HG03558 (cell line): ENCODE measurements at regions not wholly inside any gene's neighbourhood (a gene's known extent, or its start where the extent isn't known, plus 50 kb on each side); places are given as distances from the start of the nearest gene placed in this dataset.

Source experiments
- ATAC-seq: cut with Tn5 transposase; IDR thresholded peaks from one replicate; pipeline ENCODE4 v1.9.1; 2021; ENCODE audit warnings: moderate number of reproducible peaks; ENCODE audit not compliant: unreplicated experiment; ENCODE audit errors: extremely low read depth

DNA sequence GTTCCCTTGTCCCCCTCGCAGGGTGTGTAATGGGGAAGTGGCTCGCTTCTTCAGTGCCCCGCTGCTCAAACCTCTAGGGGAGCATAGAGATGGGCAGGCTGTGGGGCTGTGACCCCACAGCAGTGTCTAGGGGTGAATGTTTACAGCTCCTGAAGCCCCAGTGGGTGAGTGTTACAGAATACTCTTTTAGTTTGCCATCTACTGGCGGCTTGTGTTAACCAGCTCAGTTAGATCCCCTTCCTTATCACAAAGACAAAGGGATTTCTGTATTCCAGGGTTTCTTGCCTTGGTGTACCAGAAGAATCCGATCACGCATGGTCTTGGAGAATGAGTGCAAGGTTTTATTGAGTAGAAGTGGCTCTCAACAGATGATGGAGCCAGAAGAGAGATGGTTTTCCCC is 108.1 kb upstream of the IQCM start:
- ATAC-seq = no peak

DNA sequence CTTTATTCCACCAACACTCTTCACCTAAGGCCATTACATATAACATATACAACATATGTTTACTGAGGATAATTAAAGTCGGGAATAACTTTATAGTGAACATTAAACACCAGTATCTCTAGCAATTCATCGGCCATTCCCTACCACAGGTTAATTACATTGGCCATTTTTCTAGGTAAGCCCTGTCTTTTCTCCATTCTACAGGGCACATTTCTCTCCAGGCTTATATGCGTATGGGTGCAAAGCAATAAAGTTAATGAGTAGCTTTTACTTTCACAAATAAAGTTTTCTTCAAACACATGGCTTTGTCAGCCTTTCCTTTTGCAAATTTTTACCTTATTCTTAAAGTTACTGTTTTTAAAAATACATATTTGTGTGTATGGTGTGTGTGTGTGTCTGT is 111.9 kb upstream of the IQCM start:
- ATAC-seq = no peak

DNA sequence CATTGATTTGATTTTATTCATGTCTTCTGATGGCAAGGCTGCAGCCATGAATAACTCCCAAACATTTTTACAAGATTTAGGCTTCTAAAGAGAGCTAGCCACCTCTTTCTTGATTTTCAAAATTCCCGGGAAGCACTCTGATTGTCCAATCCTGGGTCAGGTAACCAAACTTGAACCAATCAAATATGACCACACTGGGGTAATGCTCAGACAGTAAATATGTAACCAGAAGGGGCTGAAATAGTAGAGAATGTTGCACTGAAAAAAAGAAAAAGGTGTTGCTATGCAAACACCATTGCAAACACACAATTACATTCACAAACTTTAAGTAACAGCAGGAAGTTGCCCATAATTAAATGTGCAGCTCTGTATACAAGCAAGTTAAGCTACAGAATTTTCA is 112.9 kb upstream of the IQCM start:
- ATAC-seq = no peak

DNA sequence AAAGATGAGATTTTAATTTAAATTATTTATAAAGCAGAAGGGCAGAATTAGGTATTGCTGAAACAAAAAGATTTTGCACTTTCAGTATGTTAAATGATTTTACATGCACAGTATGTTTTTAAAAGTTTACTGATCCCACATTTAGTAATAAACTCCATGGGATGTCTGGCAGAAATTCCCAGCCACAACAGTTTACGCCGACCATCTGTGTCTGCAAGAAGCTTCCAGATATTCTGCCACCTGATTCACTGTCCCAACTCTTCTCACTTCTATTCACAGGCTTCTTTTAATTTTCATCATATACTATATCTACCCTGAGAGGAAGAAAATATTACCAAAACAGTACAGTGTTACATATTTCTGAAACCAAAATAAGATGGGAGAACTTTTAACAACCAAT is 115.8 kb upstream of the IQCM start:
- ATAC-seq = no peak

DNA sequence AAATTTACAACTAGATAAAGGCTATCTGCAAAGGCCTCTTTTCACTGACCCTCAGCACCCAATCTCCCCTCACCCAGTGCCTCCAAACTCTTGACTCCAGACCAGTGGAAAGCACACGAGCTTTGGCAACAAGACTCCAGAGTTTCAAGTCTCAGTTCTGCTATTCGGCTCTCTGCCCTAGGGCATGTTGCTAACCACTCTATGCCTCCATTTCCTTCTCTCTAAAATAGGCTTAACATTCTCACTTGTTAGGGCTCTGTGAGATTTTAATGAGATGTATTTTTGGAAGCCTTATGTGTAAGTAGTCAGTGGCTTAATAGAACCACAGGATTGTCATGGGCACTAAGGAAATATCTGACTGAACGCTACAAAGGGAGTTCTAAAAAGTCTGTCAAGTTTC is 116.5 kb upstream of the IQCM start:
- no peak for ATAC-seq

DNA sequence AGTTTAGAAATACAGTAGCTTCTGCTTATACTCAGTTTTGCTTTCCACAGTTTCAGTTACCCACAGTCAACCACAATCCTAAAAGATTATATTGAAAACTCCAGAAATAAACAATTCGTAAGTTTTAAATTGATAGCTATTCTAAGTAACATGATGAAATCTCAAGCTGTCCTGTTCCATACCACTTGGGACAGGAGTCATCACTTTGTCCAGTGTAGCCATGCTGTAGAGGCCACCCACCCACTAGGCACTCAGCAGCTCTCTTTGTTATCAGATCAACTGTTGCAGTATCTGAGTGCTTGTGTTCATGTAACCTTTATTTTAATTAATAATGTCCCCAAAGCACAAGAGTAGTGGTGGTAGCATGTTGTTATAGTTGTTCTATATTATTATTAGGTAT is 117.5 kb upstream of the IQCM start:
- ATAC-seq = no peak

DNA sequence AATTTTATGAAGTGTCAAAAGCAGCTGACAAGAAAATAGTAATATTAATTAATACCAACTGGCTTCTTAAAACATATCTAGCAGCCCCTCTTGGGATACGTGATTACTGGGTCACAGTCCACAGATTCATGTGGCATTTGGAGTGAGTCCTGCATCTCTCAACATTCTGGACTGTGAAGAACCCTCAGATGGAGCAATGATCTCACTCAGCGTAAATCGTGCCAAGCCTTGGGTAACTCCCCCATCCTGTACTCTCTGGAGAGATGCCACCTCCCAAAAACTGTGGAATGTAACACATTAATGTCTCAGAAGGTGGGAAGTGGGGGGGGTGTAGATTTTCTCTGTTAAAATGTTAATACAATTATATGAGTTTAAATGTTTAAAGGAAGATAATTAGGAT is 118.2 kb upstream of the IQCM start:
- no peak for ATAC-seq

DNA sequence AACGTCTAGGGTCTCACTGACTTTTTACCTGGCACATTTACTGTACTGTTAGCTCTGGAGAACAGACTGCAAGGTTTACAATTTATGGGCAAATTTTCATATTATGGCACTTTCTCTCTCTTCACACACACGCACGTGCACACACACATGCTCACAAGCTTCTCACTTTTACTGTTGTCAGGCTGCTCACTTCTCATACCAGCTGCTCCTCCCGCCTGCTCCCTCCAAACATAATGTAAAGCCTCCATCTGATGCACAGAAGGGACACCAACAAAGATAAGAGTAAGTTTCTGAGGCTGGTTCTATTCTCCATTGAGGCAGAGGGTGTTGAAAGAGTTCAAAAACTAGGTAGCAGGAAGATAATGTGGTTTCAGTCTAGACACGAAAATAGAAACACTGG is 128.9 kb upstream of the DCLK2 start:
- no peak for ATAC-seq

DNA sequence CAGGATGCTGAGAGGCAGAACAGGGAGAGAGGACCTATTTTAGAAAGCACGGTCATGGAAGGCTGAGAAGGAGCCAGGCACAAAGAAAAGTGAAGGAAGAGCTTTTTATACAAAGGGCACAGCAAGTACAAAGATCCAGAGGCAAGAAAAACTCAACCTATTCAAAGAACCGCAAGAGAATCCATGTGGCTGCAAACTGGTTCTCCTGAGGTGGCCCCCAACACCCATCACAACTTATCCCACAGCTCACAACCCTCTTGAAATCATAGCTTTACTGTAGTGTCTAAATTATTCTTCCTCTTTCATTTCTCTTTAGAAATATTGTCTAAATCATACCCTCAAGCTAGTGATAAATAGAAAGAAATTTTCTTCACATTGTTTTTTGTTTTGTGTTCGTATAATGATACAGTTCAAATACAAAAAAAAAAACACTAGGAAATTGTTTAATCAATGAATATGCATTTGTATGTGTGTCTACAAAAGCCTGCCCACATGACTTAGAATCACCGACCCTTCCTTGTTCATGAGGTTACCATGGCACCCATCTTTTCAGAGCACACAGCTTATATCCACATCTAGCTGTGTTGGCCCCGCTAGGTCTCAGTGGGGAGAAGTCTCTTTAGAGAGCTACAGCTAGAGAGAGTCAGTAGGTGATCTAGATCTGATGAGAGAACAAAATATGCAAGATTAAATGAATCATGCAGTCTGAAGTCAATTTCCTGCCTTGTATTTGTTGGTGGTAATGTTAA is 126.9 kb upstream of the DCLK2 start:
- no peak for ATAC-seq

DNA sequence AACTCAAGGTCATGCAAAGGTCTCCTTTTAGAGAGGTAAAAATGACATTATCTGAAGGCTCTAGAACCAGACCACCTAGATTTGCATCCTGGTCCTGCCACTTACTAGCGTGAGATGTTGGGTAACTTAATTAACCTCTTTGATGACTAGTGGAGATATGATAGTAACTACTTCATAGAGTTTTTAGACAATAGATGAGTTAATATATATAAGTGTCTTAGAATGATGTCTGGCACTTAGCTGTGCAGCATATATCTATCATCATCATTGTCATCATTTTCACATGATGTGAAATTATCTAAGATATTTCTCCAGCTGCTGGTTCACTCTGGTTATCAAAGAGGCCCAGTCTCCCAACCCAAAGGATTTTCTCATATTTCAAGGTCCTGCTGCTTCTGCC is 126.1 kb upstream of the DCLK2 start:
- no peak for ATAC-seq

DNA sequence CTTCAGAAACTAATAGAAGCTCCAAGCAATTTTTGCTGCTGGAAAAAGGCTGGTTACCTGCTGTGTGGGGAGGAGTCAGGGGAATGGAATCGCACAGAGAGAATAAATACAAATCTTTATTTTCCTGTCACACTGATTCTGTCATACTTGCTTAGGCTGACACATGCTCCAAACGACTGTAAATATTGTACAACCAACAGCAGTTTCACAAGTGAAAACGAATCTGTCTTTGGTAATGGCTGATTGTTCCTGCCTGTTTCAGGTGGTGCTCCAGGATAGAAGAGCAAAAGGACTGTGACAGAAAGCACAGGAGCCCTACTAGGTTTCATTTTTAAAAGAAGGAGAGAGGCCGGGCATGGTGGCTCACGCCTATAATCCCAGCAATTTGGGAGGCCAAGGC is 125.5 kb upstream of the DCLK2 start:
- ATAC-seq = no peak

DNA sequence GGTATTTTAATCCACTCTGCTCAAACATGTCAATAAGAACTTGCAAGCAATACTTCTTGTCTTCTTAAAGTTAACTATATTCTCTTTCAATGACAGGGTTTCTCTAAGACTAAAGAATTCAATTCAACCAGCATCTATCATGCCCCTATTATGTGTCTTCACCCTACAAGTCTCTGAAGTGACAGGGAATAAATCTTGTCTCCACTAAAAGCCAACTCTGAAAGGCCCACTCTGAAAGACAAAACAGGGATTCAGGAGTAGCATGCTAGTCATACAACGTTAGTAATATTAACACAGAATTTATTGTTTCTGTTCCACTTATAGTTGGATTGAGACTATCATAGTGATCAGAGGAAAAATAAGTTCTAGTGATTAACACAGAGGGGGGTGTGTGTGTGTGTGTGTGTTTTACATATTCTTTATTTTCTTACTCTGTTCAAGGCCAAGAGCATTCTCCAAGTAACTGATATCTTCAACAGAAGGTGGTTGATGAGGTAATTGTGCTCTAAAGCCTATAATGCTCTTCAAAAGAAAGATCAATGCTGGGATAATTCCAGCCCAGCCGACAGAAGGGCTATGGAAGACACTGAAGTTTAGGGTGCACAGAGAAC is 122.4 kb upstream of the DCLK2 start:
- no peak for ATAC-seq

DNA sequence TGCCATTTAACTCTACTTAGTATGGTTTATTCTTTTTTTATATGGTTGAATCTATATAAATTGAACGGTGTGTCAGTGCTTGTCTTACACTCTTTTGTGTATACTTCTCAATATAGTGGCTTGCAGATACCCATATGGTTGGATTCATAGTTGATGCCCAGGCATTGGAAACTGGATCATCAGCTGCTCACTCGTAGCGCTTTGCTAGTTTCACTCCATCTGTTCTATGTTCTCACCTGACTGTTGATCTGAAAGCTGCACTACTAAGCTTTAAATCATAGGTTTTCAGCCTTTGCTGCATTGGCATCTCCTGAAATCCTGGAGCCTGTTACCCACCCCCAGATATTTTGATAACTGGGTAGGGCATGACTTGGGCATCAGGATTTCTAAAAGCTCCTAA is 121.6 kb upstream of the DCLK2 start:
- no peak for ATAC-seq

DNA sequence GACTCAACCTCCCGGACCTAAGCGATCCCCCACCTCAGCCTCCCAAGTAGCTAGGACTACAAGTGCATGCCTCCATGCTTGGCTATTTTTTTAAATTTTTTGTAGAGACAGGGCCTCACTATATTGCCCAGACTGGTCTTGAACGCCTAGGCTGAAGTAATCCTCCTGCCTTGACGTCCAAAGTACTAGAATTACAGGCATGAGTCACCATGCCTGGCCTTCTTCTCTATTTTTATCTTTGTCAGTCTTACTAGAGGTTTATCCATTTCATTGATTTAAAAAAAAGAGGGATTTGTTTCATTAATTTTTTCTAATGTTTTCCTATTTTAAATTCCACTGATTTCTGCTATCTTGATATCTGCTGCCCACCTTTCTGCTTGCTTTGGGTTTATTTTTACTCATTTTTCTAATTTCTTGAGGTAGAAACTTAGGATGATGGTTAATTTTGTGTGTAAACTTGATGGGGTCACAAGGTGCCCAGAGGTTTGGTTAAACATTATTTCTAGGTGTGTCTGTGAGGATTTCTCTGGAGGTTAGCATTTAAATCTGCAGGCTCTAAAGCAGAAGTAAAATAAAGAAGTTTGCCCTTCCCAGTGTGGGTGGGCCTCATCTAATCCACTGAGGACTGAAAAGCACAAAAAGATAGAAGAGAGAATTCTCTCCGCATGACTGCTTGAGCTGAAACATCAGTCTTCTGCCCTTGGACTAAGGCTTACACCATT is 116.2 kb upstream of the DCLK2 start:
- no peak for ATAC-seq

DNA sequence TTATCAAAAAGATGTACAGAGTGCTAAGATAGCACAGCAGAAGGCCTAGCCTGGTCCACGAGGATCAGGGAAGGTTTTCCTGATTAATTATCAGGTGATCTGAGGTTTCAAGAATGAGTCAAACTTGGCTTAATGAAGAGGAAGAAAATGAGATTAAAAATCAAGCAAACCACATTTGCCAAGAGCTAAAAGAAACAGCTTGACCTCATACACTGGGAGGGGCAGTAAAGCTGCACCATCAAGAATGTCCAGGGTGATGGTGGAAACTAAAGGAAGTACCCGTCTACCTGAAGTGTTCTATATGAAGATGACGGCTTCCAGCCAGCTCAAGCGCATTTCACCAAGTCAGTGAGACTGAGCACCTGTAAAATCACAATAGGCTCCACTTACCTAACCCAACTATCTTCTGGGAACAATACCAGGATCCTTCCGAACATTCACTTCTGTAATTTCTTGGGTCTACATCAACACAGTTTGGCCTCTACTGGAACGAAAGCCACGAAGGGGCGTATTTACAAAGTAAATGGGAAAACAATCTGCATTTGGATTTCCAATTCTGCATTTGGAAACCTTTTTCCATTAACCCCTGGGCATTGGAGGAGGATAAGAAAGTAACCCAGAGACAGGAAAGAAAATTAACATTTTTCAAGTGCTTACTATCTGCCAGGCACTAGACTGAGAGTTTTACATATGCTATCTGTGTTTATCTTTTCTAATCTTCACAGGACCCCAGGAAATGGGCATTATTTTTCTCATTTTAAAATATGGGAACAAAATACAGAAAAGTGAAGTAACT is 114.0 kb upstream of the DCLK2 start:
- ATAC-seq = no peak

DNA sequence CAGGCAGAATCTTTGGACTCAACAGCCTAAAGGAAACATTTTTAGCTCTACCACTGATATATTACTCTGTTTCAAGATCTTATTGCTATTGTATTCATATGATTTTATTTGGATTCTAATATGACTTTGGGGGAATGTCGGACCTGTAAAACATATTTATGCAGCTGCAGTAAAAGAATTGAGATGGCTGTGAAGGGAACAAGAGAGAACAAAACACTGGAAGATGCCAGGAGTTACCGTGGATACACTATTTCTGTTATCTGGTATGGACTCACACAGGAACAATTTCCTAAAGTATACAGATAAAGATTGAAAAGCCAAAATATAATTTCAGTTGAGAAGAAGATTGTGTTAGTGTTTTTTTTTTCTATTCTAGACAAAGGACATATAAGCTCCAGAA is 113.0 kb upstream of the DCLK2 start:
- no peak for ATAC-seq

DNA sequence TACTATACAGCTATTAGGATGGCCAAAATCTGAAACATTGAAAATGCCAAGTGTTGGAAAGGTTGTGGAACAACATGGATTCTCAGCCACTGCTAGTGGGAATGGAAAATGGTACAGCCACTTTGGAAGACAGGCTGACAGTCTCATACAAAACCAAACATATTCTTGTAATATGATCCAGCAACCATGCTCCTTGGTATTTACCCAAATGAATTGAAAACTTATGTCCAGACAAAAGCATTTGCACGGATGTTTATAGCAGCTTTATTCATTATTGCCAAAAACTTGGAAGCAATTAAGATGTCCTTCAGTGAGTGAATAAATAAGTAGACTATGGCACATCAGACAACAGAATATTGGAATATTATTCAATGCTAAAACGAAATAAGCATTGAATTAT is 105.8 kb upstream of the DCLK2 start:
- no peak for ATAC-seq

DNA sequence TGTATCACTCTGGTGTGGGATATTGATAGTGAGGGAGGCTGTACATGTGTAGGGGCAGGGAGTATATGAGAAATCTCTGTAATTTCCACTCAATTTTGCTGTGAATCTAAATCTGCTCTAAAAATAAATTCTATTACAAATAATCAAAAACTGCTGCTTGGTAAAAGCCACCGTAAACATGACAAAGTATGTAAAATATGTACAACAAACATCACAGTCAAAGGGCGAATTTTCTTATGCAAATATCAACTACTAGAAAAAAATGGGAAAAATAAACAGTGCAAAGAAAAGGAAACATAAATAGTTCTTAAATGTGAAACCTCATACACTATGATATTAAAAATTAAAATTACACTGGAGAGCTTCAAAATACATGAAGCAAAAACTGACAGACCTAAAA is 105.1 kb upstream of the DCLK2 start:
- ATAC-seq = no peak

DNA sequence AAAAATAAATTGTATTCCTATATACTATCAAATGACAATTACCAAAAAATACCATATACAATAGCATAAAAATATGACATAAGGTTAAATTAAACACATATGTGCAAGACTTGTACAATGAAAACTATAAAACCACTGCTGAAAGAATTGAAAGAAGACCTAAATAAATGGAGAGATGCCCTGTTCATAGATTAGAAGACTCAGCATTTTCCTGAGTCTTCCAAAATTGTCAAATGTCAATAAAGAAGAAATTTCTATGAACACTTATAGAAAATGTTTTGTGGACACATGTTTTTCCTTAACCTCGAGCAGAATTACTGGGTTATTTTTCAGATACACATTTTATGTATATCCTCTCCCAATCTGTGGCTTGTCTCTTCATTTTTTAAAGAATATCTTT is 103.1 kb upstream of the DCLK2 start:
- ATAC-seq = no peak

DNA sequence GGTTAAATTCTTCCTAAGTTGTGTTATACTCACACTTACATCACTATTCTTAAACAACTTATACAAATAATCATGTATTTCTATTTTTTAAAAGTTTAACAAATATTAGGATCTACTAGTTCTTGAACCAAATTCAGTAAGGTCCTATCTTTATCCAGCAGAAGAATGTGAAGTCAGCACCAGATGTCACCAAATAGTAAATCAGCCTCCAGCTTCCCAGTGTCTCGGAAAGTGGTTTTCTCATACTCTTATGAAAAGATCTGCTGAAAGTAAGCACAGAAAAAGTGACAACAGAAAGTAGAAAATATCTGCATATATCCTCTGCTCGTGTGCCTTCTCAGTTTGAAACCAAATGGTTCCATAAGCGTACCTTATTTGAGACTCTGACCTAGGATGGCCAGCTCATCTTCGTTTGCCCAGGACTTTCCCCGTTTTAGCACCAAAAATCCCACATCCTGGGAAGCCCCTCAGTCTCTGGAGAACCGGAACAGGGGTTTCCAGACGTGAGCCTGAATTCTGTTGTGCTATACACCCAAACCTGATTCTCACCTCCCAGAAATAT is 98.0 kb upstream of the DCLK2 start:
- no peak for ATAC-seq

DNA sequence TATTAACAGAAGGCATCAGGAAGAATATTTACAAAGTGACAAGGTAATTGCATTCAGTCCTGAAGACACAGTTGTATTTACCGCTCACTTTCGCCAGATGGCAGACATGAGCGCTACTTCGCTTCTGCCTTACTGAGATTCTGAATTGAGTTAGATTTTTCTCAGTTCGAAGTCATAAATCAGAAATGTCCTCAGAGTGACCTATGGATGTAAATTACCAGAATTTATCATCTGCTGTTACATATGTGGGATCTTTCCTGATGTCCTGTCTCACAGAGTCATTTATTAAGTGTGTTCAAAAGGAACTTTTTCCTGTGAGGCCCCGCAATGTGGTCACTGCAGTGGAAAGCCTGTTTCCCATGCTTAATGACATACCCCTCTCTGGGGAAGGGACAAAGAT is 97.3 kb upstream of the DCLK2 start:
- peak; percentile 72 for ATAC-seq
